ENCODE measurements at regions not wholly inside any gene's neighbourhood (a gene's known extent, or its start where the extent isn't known, plus 50 kb on each side); places are given as distances from the start of the nearest gene placed in this dataset.

DNA sequence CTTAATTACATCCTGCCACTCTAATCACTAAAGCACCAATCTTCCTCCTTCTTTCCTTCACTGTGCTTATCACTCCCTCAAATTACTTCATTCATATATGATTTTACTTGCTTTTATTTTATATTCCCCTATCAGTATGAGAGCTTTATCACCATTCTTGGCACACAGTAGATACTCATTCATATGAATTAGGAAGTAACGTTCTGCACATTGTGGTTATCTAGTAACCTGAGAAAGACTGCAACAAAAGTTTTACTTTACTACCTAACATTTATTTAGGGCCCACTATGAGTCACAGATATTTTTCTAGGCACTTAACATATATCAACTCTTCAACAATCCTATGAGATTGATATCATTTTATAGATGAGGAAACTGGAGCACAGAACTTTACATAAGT is 1559.9 kb upstream of the TENM4 start:
- no peak for DNase-seq (ENCODE audit: low read depth)
- TF ChIP-seq CTCF (IDR thresholded peaks at IDR 0.05; ENCODE audit: low read length, missing control alignments), result no peak
- H3K4me3 ChIP-seq (replicated peaks; ENCODE audit: low read depth, low read length), result no peak overlapping the region

DNA sequence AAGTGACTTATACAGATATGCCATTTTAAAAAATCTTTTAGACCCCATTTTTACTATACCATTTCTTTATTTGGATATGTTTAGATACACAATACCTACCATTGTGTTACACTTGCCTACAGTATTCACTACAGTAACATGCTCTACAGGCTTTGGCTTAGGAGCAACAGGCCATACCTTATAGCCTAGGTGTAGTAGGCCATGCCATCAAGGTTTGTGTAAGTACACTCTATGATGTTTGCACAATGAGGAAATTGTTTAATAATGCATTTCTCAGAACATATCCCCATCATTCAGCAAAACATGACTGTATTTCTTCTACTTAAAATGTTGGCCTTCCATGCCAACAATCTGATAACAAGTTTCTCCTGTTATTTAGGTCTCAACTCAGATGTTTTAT is 1559.5 kb upstream of the TENM4 start:
- no peak overlapping the region for H3K4me3 ChIP-seq (replicated peaks; ENCODE audit: low read depth, low read length)
- no peak for TF ChIP-seq CTCF (IDR thresholded peaks at IDR 0.05; ENCODE audit: low read length, missing control alignments)
- no peak for DNase-seq (ENCODE audit: low read depth)

GRCh38 chr11:80995523-80995922 is 1554.7 kb upstream of the TENM4 start:
- no peak for DNase-seq (ENCODE audit: low read depth)
- H3K4me3 ChIP-seq (replicated peaks; ENCODE audit: low read depth, low read length), result no peak overlapping the region
- no peak for TF ChIP-seq CTCF (IDR thresholded peaks at IDR 0.05; ENCODE audit: low read length, missing control alignments)

GRCh38 chr11:80993536-80993935 is 1552.7 kb upstream of the TENM4 start:
- no peak for TF ChIP-seq CTCF (IDR thresholded peaks at IDR 0.05; ENCODE audit: low read length, missing control alignments)
- DNase-seq (ENCODE audit: low read depth), result no peak

GRCh38 chr11:80990885-80991284 is 1550.1 kb upstream of the TENM4 start:
- DNase-seq (ENCODE audit: low read depth), result no peak
- no peak for TF ChIP-seq CTCF (IDR thresholded peaks at IDR 0.05; ENCODE audit: low read length, missing control alignments)
- H3K4me3 ChIP-seq (replicated peaks; ENCODE audit: low read depth, low read length), result no peak overlapping the region

More at GRCh38 chr11:80993536-80993935, 1552.7 kb upstream of the TENM4 start:
- H3K4me3 ChIP-seq (replicated peaks; ENCODE audit: low read depth, low read length), result no peak overlapping the region

GRCh38 chr11:80987171-80987570 is 1546.3 kb upstream of the TENM4 start:
- no peak for TF ChIP-seq CTCF (IDR thresholded peaks at IDR 0.05; ENCODE audit: low read length, missing control alignments)
- DNase-seq (ENCODE audit: low read depth), result no peak
- no peak overlapping the region for H3K4me3 ChIP-seq (replicated peaks; ENCODE audit: low read depth, low read length)

- TF ChIP-seq CTCF (IDR thresholded peaks at IDR 0.05; ENCODE audit: low read length, missing control alignments), result no peak
- DNase-seq (ENCODE audit: low read depth), result no peak
- no peak overlapping the region for H3K4me3 ChIP-seq (replicated peaks; ENCODE audit: low read depth, low read length)
These were observed 1545.7 kb upstream of the TENM4 start for GRCh38 chr11:80986421-80987074.
